Pancreas (tissue), 10 donors: ENCODE measurements at regions not wholly inside any gene's neighbourhood (a gene's known extent, or its start where the extent isn't known, plus 50 kb on each side); places are given as distances from the start of the nearest gene placed in this dataset.
"Not testable (repeated sequence)": the region's sequence is repeated elsewhere in the genome, so short reads cannot be mapped to it uniquely, and the experiment has no call there.

Experiments used
- ATAC-seq, 4 donors: fragments of 200-7000 bp; cut with Tn5 transposase; one replicate each; pipeline versions ENCODE4 v1.8.0 to v1.9.1; 2020; ENCODE audit warnings: mild to moderate bottlenecking in 4 of 4, moderate library complexity in 4 of 4
- DNase-seq, 6 donors: peaks; one replicate each; pipeline ENCODE4 v3.0.0-alpha.2; 2020
- FAIRE-seq: peaks from 2 replicates; lab custom pipeline; 2012; peaks lifted over from hg19 to GRCh38; lab: Jason Lieb, UNC
- H3K27ac ChIP-seq, 4 donors: fragments of 200-600 bp; sonication (generic); 1 replicate in 3 of 4; 2 replicates in 1 of 4; pipeline versions ENCODE4 v1.5.0 to v1.8.0; 2020
- H3K27me3 ChIP-seq, 4 donors: fragments of 200-600 bp; one replicate each; pipeline ENCODE4 v1.8.0; 2021
- H3K36me3 ChIP-seq, 3 donors: fragments of 200-600 bp; sonication (generic) in 1 of 3; one replicate each; pipeline versions ENCODE4 v1.5.0 to v1.8.0; 2020 to 2021
- H3K4me1 ChIP-seq, 3 donors: fragments of 200-600 bp; one replicate each; pipeline ENCODE4 v1.8.0; 2021
- H3K4me3 ChIP-seq, 4 donors: fragments of 200-600 bp; sonication (generic) in 2 of 4; one replicate each; pipeline versions ENCODE4 v1.5.0 to v1.8.0; 2020 to 2021
- H3K9me3 ChIP-seq, 4 donors: fragments of 200-600 bp; one replicate each; pipeline ENCODE4 v1.8.0; 2021
- CTCF ChIP-seq, 4 donors: fragments of 200-600 bp; sonication (generic) in 3 of 4; IDR thresholded peaks; one replicate each; pipeline versions ENCODE4 v1.5.0 to v1.8.0; 2021; ENCODE audit warnings: antibody characterized with exemption in 4 of 4
- WGBS, 2 donors: extraction: QIAGEN DNeasy Blood & Tissue Kit; methylation state at CpG; one replicate each; pipeline ENCODE4 v1.1.7; 2013; 5-methylcytosine and 5-hydroxymethylcytosine counted together
- intact Hi-C, 3 donors: fragments of 100-400 bp; cut with DNase I; formaldehyde crosslinking; loops; one replicate each; pipeline versions ENCODE4 v1.11.1 to v1.14.2; 2022
- donor health status: healthy with polysubstance abuse.
- donor health status: DM: no; HTN: no; CAD: no; lungs with moderate emphysema.
- donor health status: DM: no; HTN: no; CAD: no.
- donor health status: control.
- donor health status: control.
- donor health status: Bipolar disorder and iron deficiency.
- donor health status: DM: yes; HTN: yes; CAD: no.
- donor health status: DM: no; HTN: no; CAD: no.
- donor health status: DM: no; HTN: no; CAD: no.
- donor health status: DM: yes; HTN: yes; CAD: no.

DNA sequence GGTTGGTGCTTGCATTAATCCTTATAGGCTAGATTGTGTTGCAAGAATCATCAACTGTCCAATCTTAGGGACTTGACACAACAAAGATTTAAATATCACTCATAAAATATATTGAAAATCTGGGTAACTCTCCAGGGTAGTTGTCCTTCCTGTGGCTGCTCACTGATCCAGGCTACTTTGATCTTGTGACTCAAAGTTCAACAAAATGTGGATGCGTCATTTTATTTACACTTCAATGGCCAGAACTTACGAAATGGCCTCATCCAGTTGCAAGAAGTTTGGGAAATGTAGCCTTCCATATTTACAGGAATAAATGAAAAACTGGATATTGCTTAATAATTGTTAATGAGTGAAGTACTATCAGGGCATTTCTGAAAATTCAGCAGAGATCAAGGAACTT is 235.5 kb upstream of the ACTBL2 start:
- intact Hi-C loops, result no loop called here
- no peak for DNase-seq
- H3K4me1 ChIP-seq, result no peaks in the 10 kb centered on the region
- H3K4me3 ChIP-seq, result no peak overlapping the region
- H3K9me3 ChIP-seq, result no peaks in the 10 kb centered on the region
- H3K27me3 ChIP-seq, result no peaks in the 10 kb centered on the region
- no peak overlapping the region for H3K27ac ChIP-seq
- no peak for ATAC-seq
- H3K36me3 ChIP-seq, result no peaks in the 10 kb centered on the region
- FAIRE-seq, result no peak
- 33 to 42% methylated on average over 2 of the region's 2 CpGs for WGBS, 2 donors
- TF ChIP-seq CTCF (IDR thresholded peaks at IDR 0.05), result no peak

DNA sequence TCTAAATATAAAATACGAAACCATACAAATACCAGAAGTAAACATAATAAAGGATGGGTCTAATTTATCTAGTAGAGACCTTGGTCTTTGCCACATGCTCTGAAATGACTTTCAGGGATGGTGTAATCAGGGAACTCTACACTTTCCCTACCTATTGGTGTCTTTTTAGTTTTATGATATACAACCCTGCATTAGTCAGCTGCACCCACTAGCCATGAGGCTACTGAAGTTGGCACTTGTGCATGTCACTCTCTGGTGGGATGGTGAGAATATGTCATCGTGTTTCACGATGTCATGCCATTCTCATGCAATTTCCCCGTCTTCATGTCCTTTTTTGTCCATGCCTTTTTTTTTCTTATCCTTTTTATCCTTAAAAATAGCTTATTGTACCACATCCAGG is 234.9 kb upstream of the ACTBL2 start:
- TF ChIP-seq CTCF (IDR thresholded peaks at IDR 0.05), result no peak
- intact Hi-C loops, result no loop called here
- Histone ChIP-seq H3K27me3 (no peaks in the 10 kb centered on the region), H3K4me3 (no peak overlapping the region), H3K36me3 (no peaks in the 10 kb centered on the region), H3K27ac (no peak overlapping the region), H3K4me1 (no peaks in the 10 kb centered on the region), H3K9me3 (no peaks in the 10 kb centered on the region)
- 67% methylated on average over 4 of the region's 4 CpGs for WGBS, 2 donors
- DNase-seq (no peak), FAIRE-seq (no peak), ATAC-seq (no peak)

- no peaks in the 10 kb centered on the region for H3K27me3 ChIP-seq
- no peak for FAIRE-seq
- no peak for ATAC-seq
- intact Hi-C loops, result no loop called here
- no peak overlapping the region for H3K4me3 ChIP-seq
- H3K36me3 ChIP-seq, result no peaks in the 10 kb centered on the region
- no peaks in the 10 kb centered on the region for H3K4me1 ChIP-seq
- DNase-seq, result no peak
- no peak overlapping the region for H3K27ac ChIP-seq
- H3K9me3 ChIP-seq, result no peaks in the 10 kb centered on the region
- WGBS, 2 donors, result 72 to 73% methylated on average over 3 of the region's 3 CpGs
- no peak for TF ChIP-seq CTCF (IDR thresholded peaks at IDR 0.05)
Measured at GRCh38 chr5:57716661-57717060, 234.1 kb upstream of the ACTBL2 start.

GRCh38 chr5:57715296-57715695 is 232.7 kb upstream of the ACTBL2 start:
- no peak for DNase-seq
- Histone ChIP-seq H3K9me3 (no peaks in the 10 kb centered on the region), H3K27ac (no peak overlapping the region), H3K36me3 (no peaks in the 10 kb centered on the region), H3K4me1 (no peaks in the 10 kb centered on the region), H3K27me3 (no peaks in the 10 kb centered on the region), H3K4me3 (no peak overlapping the region)
- no peak for FAIRE-seq
- WGBS, 2 donors, result 40 to 43% methylated on average over 2 of the region's 2 CpGs
- ATAC-seq, result no peak
- no peak for TF ChIP-seq CTCF (IDR thresholded peaks at IDR 0.05)
- intact Hi-C loops, result no loop called here

DNA sequence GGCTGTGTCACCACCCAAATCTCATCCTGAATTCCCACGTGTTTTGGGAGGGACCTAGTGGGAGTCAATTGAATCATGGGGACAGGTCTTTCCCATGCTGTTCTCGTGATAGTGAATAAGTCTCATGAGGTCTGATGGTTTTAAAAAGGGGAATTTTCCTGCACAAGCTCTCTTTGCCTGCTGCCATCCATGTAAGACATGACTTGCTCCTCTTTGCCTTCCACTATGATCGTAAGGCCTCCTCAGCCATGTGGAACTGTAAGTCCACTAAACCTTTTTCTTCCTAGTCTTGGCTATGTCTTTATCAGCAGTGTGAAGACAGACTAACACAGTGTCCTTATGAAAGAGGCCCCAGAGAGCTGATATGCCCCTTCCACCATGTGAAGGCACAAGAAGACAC is 230.9 kb upstream of the ACTBL2 start:
- WGBS, 2 donors, result 87% methylated on average over 3 of the region's 3 CpGs
- intact Hi-C loops, H3K9me3 ChIP-seq, H3K27ac ChIP-seq, FAIRE-seq, ATAC-seq, DNase-seq, H3K27me3 ChIP-seq, H3K36me3 ChIP-seq, H3K4me3 ChIP-seq, H3K4me1 ChIP-seq: not testable (repeated sequence)

DNA sequence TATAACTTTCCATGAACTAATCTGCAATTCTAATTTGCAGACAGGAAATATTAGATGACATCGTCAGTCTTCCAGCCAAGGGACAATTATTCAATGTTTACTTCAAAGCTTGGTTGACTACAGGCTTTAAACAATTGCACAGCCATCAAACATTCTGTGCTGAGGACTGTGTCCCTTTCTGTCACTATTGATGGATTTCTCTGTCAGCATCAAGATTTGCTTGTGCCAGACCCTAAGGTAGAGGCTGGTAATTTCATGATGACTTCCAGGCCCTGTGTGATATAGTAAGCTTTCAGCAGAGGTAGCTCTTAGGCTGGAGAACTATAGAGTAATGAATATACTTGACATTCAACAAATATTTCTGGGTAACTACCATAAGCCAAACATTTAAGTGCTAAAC is 229.3 kb upstream of the ACTBL2 start:
- FAIRE-seq (no peak), DNase-seq (no peak), ATAC-seq (no peak)
- Histone ChIP-seq H3K9me3 (no peaks in the 10 kb centered on the region), H3K27me3 (no peaks in the 10 kb centered on the region), H3K27ac (no peak overlapping the region), H3K4me1 (no peaks in the 10 kb centered on the region), H3K36me3 (no peaks in the 10 kb centered on the region), H3K4me3 (no peak overlapping the region)
- intact Hi-C loops, result no loop called here
- TF ChIP-seq CTCF (IDR thresholded peaks at IDR 0.05), result no peak
- WGBS, 2 donors, result 93 to 95% methylated on average over 1 of the region's 1 CpG
